ENCODE measurements at regions not wholly inside any gene's neighbourhood (a gene's known extent, or its start where the extent isn't known, plus 50 kb on each side); places are given as distances from the start of the nearest gene placed in this dataset.

- POLR2A ChIA-PET (ENCODE audit: partially characterized antibody), result no interaction called here
- intact Hi-C loops (cut with micrococcal nuclease), result no loop called here
- Mint-ChIP-seq H3K9me3 (peaks cover 0 to 13% (median 4%) of the 10 kb centered on the region in 8 donors), H3K27me3 (no peaks in the 10 kb centered on the region), H3K36me3 (no peaks in the 10 kb centered on the region), H3K4me1 (no peaks in the 10 kb centered on the region), H3K4me3 (no peak overlapping the region), H3K27ac (no peak overlapping the region)
- CTCF ChIA-PET (ENCODE audit: partially characterized antibody), result no interaction called here
- no peak for DNase-seq
- Histone ChIP-seq H3K27me3 (ENCODE audit: insufficient read depth, low read length) (no peaks in the 10 kb centered on the region), H3K9me3 (ENCODE audit: control insufficient read depth in 1 of 2, low read length in 2 of 2) (no peaks in the 10 kb centered on the region), H3K27ac (ENCODE audit: low read depth, low read length) (no peak overlapping the region), H3K36me3 (ENCODE audit: insufficient read depth, low read length) (no peaks in the 10 kb centered on the region), H3K4me1 (ENCODE audit: insufficient read depth, low read length) (no peaks in the 10 kb centered on the region), H3K4me3 (ENCODE audit: low read length in 2 of 2) (no peak overlapping the region)
Observed at GRCh38 chr16:49128740-49129139, 152.9 kb downstream of the CBLN1 start.

DNA sequence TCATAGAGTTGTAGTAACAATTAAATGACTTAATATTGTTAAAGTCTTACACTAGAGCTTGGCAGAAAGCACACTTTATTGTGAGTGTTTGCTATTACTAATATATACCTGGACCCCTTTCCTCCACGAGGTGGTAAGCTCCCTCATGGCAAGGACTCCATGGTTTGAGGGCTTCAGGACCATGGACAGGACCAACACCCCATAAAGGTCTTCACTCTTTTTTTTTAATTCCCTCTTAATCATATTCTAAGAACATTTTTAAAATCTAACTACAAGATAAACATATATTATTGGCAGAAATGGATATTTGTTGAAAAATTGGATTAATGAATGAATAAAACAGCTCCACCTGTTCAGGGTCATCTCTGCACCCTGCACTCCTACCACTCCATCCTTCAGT is 154.5 kb downstream of the CBLN1 start:
- H3K4me3 ChIP-seq (ENCODE audit: low read length in 2 of 2), result no peak overlapping the region
- peaks cover 0 to 9% (median 4%) of the 10 kb centered on the region in 8 donors for H3K9me3 Mint-ChIP-seq
- no peaks in the 10 kb centered on the region for H3K4me1 Mint-ChIP-seq
- no peaks in the 10 kb centered on the region for H3K4me1 ChIP-seq (ENCODE audit: insufficient read depth, low read length)
- H3K36me3 ChIP-seq (ENCODE audit: insufficient read depth, low read length), result no peaks in the 10 kb centered on the region
- no peaks in the 10 kb centered on the region for H3K27me3 Mint-ChIP-seq
- no peak overlapping the region for H3K27ac Mint-ChIP-seq
- H3K36me3 Mint-ChIP-seq, result no peaks in the 10 kb centered on the region
- ChIA-PET POLR2A (ENCODE audit: partially characterized antibody) (no interaction called here), CTCF (ENCODE audit: partially characterized antibody) (no interaction called here)
- no peaks in the 10 kb centered on the region for H3K27me3 ChIP-seq (ENCODE audit: insufficient read depth, low read length)
- H3K4me3 Mint-ChIP-seq, result no peak overlapping the region
- no peak overlapping the region for H3K27ac ChIP-seq (ENCODE audit: low read depth, low read length)
- intact Hi-C loops (cut with micrococcal nuclease), result no loop called here
- no peaks in the 10 kb centered on the region for H3K9me3 ChIP-seq (ENCODE audit: control insufficient read depth in 1 of 2, low read length in 2 of 2)
- no peak for DNase-seq

DNA sequence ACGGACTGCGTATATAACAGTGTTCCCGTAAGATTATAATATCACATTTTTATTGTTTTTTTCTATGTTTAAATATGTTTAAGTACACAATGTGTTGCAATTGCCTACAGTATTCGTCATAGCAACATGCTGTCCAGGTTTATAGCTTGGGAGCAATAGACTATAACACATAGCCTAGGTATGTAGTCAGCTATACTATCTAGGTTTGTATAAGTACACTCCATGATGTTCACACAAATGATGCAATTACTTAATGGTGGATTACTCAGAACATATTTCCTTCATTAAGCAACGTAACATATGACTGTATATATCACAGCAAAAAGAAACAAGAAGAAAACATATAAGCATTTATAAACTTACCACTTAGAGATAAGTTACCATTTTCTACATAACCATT is 160.0 kb downstream of the CBLN1 start:
- intact Hi-C loops (cut with micrococcal nuclease), result no loop called here
- POLR2A ChIA-PET (ENCODE audit: partially characterized antibody), result no interaction called here

DNA sequence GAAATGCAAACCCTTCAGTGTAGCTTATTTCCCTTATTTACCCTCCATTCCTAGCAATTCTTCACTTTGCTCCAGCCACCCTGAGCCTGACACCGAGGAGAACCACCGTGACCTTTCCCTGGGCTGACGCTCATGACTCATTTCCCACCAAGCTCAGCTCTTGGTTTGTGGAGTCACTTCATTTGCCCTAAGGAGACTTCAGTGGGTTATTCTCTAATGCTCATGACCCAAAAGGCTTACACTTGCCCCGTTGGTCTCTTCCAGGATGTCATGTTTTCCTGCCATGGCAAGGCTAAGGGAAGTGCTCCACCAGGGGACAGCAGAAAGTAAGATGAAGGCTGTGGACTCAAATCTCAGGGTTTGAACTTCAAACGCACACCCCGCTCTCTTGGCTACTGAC is 161.0 kb downstream of the CBLN1 start:
- Histone ChIP-seq H3K36me3 (ENCODE audit: insufficient read depth, low read length) (no peaks in the 10 kb centered on the region), H3K4me3 (ENCODE audit: low read length in 2 of 2) (no peak overlapping the region), H3K27ac (ENCODE audit: low read depth, low read length) (no peak overlapping the region), H3K9me3 (ENCODE audit: control insufficient read depth in 1 of 2, low read length in 2 of 2) (no peaks in the 10 kb centered on the region), H3K27me3 (ENCODE audit: insufficient read depth, low read length) (no peaks in the 10 kb centered on the region), H3K4me1 (ENCODE audit: insufficient read depth, low read length) (no peaks in the 10 kb centered on the region)
- no peak overlapping the region for H3K4me3 Mint-ChIP-seq
- peaks cover 3 to 13% (median 7%) of the 10 kb centered on the region in 8 donors for H3K9me3 Mint-ChIP-seq
- POLR2A ChIA-PET (ENCODE audit: partially characterized antibody), result no interaction called here
- H3K4me1 Mint-ChIP-seq, result no peaks in the 10 kb centered on the region
- intact Hi-C loops (cut with micrococcal nuclease), result no loop called here
- DNase-seq, result no peak
- no peak overlapping the region for H3K27ac Mint-ChIP-seq
- H3K27me3 Mint-ChIP-seq, result no peaks in the 10 kb centered on the region
- CTCF ChIA-PET (ENCODE audit: partially characterized antibody), result no interaction called here
- no peaks in the 10 kb centered on the region for H3K36me3 Mint-ChIP-seq

More for the DNA sequence above, 160.0 kb downstream of the CBLN1 start:
- Histone ChIP-seq H3K9me3 (ENCODE audit: control insufficient read depth in 1 of 2, low read length in 2 of 2) (no peaks in the 10 kb centered on the region), H3K27ac (ENCODE audit: low read depth, low read length) (no peak overlapping the region), H3K27me3 (ENCODE audit: insufficient read depth, low read length) (no peaks in the 10 kb centered on the region), H3K4me1 (ENCODE audit: insufficient read depth, low read length) (no peaks in the 10 kb centered on the region), H3K4me3 (ENCODE audit: low read length in 2 of 2) (no peak overlapping the region), H3K36me3 (ENCODE audit: insufficient read depth, low read length) (no peaks in the 10 kb centered on the region)
- Mint-ChIP-seq H3K4me3 (no peak overlapping the region), H3K27ac (no peak overlapping the region), H3K4me1 (no peaks in the 10 kb centered on the region), H3K27me3 (no peaks in the 10 kb centered on the region), H3K9me3 (peaks cover 3 to 13% (median 7%) of the 10 kb centered on the region in 8 donors), H3K36me3 (no peaks in the 10 kb centered on the region)
- CTCF ChIA-PET (ENCODE audit: partially characterized antibody), result no interaction called here
- DNase-seq, result no peak

DNA sequence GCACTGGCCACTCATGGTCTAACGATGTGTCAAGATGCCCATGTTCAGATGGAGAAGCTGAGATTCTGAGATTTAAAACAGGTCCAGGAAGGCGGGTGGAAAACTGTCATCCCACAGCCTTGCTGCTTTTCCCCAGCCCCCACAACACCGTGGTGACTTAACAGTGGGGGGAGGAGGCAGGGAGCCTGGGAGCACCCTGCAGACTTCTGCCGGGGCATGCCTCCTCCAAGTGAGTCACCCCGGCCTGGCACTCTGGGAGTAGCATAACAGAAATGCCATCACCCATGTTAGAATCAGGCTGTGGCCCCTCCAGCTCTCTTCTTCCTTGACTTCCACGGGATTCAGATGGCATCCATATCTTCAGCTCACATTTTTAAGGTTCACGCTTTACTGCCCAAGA is 164.8 kb downstream of the CBLN1 start:
- no peaks in the 10 kb centered on the region for H3K27me3 ChIP-seq (ENCODE audit: insufficient read depth, low read length)
- POLR2A ChIA-PET (ENCODE audit: partially characterized antibody), result no interaction called here
- Mint-ChIP-seq H3K9me3 (peaks cover 4 to 19% (median 9%) of the 10 kb centered on the region in 8 donors), H3K4me3 (no peak overlapping the region), H3K27me3 (no peaks in the 10 kb centered on the region), H3K36me3 (no peaks in the 10 kb centered on the region), H3K4me1 (no peaks in the 10 kb centered on the region), H3K27ac (no peak overlapping the region)
- no peak overlapping the region for H3K4me3 ChIP-seq (ENCODE audit: low read length in 2 of 2)
- H3K36me3 ChIP-seq (ENCODE audit: insufficient read depth, low read length), result no peaks in the 10 kb centered on the region
- CTCF ChIA-PET (ENCODE audit: partially characterized antibody), result interaction anchor here (1.0 kb wide), 1 partner anchor 13 kb away, joined by 3 read pairs; no protein-coding TSS in a partner anchor
- no peaks in the 10 kb centered on the region for H3K4me1 ChIP-seq (ENCODE audit: insufficient read depth, low read length)
- H3K27ac ChIP-seq (ENCODE audit: low read depth, low read length), result no peak overlapping the region
- no peaks in the 10 kb centered on the region for H3K9me3 ChIP-seq (ENCODE audit: control insufficient read depth in 1 of 2, low read length in 2 of 2)
- intact Hi-C loops (cut with micrococcal nuclease), result no loop called here
- no peak for DNase-seq

- Histone ChIP-seq H3K4me1 (ENCODE audit: insufficient read depth, low read length) (no peaks in the 10 kb centered on the region), H3K36me3 (ENCODE audit: insufficient read depth, low read length) (no peaks in the 10 kb centered on the region), H3K27ac (ENCODE audit: low read depth, low read length) (no peak overlapping the region), H3K4me3 (ENCODE audit: low read length in 2 of 2) (no peak overlapping the region), H3K9me3 (ENCODE audit: control insufficient read depth in 1 of 2, low read length in 2 of 2) (no peaks in the 10 kb centered on the region), H3K27me3 (ENCODE audit: insufficient read depth, low read length) (no peaks in the 10 kb centered on the region)
- H3K9me3 Mint-ChIP-seq, result peaks cover 4 to 22% (median 9%) of the 10 kb centered on the region in 8 donors
- ChIA-PET POLR2A (ENCODE audit: partially characterized antibody) (no interaction called here), CTCF (ENCODE audit: partially characterized antibody) (interaction anchor here (1.0 kb wide), 1 partner anchor 14 kb away, joined by 3 read pairs; no protein-coding TSS in a partner anchor)
- H3K27me3 Mint-ChIP-seq, result no peaks in the 10 kb centered on the region
- H3K4me1 Mint-ChIP-seq, result no peaks in the 10 kb centered on the region
- H3K27ac Mint-ChIP-seq, result no peak overlapping the region
- DNase-seq, result no peak
- intact Hi-C loops (cut with micrococcal nuclease), result no loop called here
- no peaks in the 10 kb centered on the region for H3K36me3 Mint-ChIP-seq
- H3K4me3 Mint-ChIP-seq, result no peak overlapping the region
Observed at GRCh38 chr16:49115956-49116355, 165.7 kb downstream of the CBLN1 start.

DNA sequence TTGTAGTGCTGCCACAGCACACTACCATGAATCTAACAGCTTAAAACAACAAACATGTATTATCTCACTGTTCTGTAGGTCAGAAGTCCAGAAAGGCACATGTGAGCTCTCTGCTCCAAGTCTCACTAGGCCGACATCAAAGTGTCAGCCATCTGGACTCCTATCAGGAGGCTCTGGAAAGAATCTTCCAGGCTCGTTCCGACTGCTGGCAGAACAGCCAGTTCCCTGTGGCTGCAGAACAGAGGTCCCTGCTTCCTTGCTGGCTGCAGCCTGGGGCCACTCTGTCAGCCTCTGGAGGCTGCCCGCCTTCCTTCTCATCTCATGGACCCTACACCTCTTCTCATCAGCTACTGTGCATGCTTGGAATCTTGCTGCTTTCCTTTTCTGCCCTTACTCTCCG is 168.9 kb downstream of the CBLN1 start:
- Mint-ChIP-seq H3K27me3 (no peaks in the 10 kb centered on the region), H3K36me3 (no peaks in the 10 kb centered on the region), H3K9me3 (peaks cover 2 to 15% (median 8%) of the 10 kb centered on the region in 8 donors), H3K4me3 (no peak overlapping the region), H3K4me1 (no peaks in the 10 kb centered on the region), H3K27ac (no peak overlapping the region)
- H3K4me3 ChIP-seq (ENCODE audit: low read length in 2 of 2), result no peak overlapping the region
- no peaks in the 10 kb centered on the region for H3K9me3 ChIP-seq (ENCODE audit: control insufficient read depth in 1 of 2, low read length in 2 of 2)
- H3K36me3 ChIP-seq (ENCODE audit: insufficient read depth, low read length), result no peaks in the 10 kb centered on the region
- CTCF ChIA-PET (ENCODE audit: partially characterized antibody), result no interaction called here
- H3K4me1 ChIP-seq (ENCODE audit: insufficient read depth, low read length), result no peaks in the 10 kb centered on the region
- no peaks in the 10 kb centered on the region for H3K27me3 ChIP-seq (ENCODE audit: insufficient read depth, low read length)
- intact Hi-C loops (cut with micrococcal nuclease), result no loop called here
- no peak for DNase-seq
- no peak overlapping the region for H3K27ac ChIP-seq (ENCODE audit: low read depth, low read length)
- POLR2A ChIA-PET (ENCODE audit: partially characterized antibody), result no interaction called here

GRCh38 chr16:49111351-49111750 is 170.3 kb downstream of the CBLN1 start:
- Mint-ChIP-seq H3K4me3 (no peak overlapping the region), H3K27me3 (no peaks in the 10 kb centered on the region), H3K9me3 (peaks cover 2 to 12% (median 6%) of the 10 kb centered on the region in 8 donors), H3K36me3 (no peaks in the 10 kb centered on the region), H3K27ac (no peak overlapping the region), H3K4me1 (no peaks in the 10 kb centered on the region)
- Histone ChIP-seq H3K9me3 (ENCODE audit: control insufficient read depth in 1 of 2, low read length in 2 of 2) (no peaks in the 10 kb centered on the region), H3K4me3 (ENCODE audit: low read length in 2 of 2) (no peak overlapping the region), H3K36me3 (ENCODE audit: insufficient read depth, low read length) (no peaks in the 10 kb centered on the region), H3K27ac (ENCODE audit: low read depth, low read length) (no peak overlapping the region), H3K4me1 (ENCODE audit: insufficient read depth, low read length) (no peaks in the 10 kb centered on the region), H3K27me3 (ENCODE audit: insufficient read depth, low read length) (no peaks in the 10 kb centered on the region)
- intact Hi-C loops (cut with micrococcal nuclease), result no loop called here
- ChIA-PET POLR2A (ENCODE audit: partially characterized antibody) (no interaction called here), CTCF (ENCODE audit: partially characterized antibody) (no interaction called here)
- DNase-seq, result no peak

All from CD4-positive, alpha-beta memory T cell (primary cell).